Limb (tissue), 2 donors: ENCODE measurements at regions not wholly inside any gene's neighbourhood (a gene's known extent, or its start where the extent isn't known, plus 50 kb on each side); places are given as distances from the start of the nearest gene placed in this dataset.
"Not testable (repeated sequence)": the region's sequence is repeated elsewhere in the genome, so short reads cannot be mapped to it uniquely, and the experiment has no call there.

Experiments
- DNase-seq, 2 donors: peaks; one replicate each; pipeline ENCODE4 v3.0.0-alpha.2; 2016; ENCODE audit errors: extremely low spot score in 2 of 2

- no peak for DNase-seq
Measured at GRCh38 chr14:43872752-43873655, 634.1 kb downstream of the FSCB start.

- DNase-seq = no peak
Measured at GRCh38 chr14:43872222-43872621, 634.9 kb downstream of the FSCB start.

GRCh38 chr14:43858981-43859380, 648.1 kb downstream of the FSCB start:
- no peak for DNase-seq

- DNase-seq = no peak
Measured at GRCh38 chr14:43855556-43855955, 651.5 kb downstream of the FSCB start.

- no peak for DNase-seq
Measured at GRCh38 chr14:43853541-43853940, 653.5 kb downstream of the FSCB start.

- no peak for DNase-seq
Measured at GRCh38 chr14:43803076-43803689, 703.9 kb downstream of the FSCB start.

GRCh38 chr14:43795600-43796228, 711.4 kb downstream of the FSCB start:
- no peak for DNase-seq

- DNase-seq = no peak
Measured at GRCh38 chr14:43793579-43793978, 713.5 kb downstream of the FSCB start.

GRCh38 chr14:43792980-43793379, 714.1 kb downstream of the FSCB start:
- DNase-seq = no peak

GRCh38 chr14:43790681-43791080, 716.4 kb downstream of the FSCB start:
- DNase-seq = no peak

GRCh38 chr14:43789458-43789857, 717.6 kb downstream of the FSCB start:
- no peak for DNase-seq

- DNase-seq = no peak
Measured at GRCh38 chr14:43786066-43786762, 720.9 kb downstream of the FSCB start.

GRCh38 chr14:43784432-43784831, 722.7 kb downstream of the FSCB start:
- DNase-seq = not testable (repeated sequence)

- no peak for DNase-seq
Measured at GRCh38 chr14:43778937-43779639, 728.0 kb downstream of the FSCB start.

GRCh38 chr14:43778570-43778936, 728.5 kb downstream of the FSCB start:
- DNase-seq = peak in 1 of 2 donors; percentile 5

- DNase-seq = no peak
Measured at GRCh38 chr14:43765474-43765873, 741.6 kb downstream of the FSCB start.

GRCh38 chr14:43764433-43764832, 742.6 kb downstream of the FSCB start:
- no peak for DNase-seq

GRCh38 chr14:43755707-43756106, 751.4 kb downstream of the FSCB start:
- DNase-seq = no peak

- DNase-seq = no peak
Measured at GRCh38 chr14:43754838-43755237, 752.2 kb downstream of the FSCB start.

- no peak for DNase-seq
Measured at GRCh38 chr14:43745746-43746145, 761.3 kb downstream of the FSCB start.

GRCh38 chr14:43735932-43736331, 771.2 kb downstream of the FSCB start:
- no peak for DNase-seq
